HG02763 (cell line): ENCODE measurements at regions not wholly inside any gene's neighbourhood (a gene's known extent, or its start where the extent isn't known, plus 50 kb on each side); places are given as distances from the start of the nearest gene placed in this dataset.
"Not testable (repeated sequence)": the region's sequence is repeated elsewhere in the genome, so short reads cannot be mapped to it uniquely, and the experiment has no call there.

ENCODE experiments used
- ATAC-seq: cut with Tn5 transposase; IDR thresholded peaks from one replicate; pipeline ENCODE4 v1.9.1; 2021; ENCODE audit warnings: mild to moderate bottlenecking, moderate library complexity; ENCODE audit not compliant: unreplicated experiment

GRCh38 chr16:29261427-29262248 is 144.9 kb downstream of the NPIPB11 start:
- ATAC-seq = not testable (repeated sequence)

DNA sequence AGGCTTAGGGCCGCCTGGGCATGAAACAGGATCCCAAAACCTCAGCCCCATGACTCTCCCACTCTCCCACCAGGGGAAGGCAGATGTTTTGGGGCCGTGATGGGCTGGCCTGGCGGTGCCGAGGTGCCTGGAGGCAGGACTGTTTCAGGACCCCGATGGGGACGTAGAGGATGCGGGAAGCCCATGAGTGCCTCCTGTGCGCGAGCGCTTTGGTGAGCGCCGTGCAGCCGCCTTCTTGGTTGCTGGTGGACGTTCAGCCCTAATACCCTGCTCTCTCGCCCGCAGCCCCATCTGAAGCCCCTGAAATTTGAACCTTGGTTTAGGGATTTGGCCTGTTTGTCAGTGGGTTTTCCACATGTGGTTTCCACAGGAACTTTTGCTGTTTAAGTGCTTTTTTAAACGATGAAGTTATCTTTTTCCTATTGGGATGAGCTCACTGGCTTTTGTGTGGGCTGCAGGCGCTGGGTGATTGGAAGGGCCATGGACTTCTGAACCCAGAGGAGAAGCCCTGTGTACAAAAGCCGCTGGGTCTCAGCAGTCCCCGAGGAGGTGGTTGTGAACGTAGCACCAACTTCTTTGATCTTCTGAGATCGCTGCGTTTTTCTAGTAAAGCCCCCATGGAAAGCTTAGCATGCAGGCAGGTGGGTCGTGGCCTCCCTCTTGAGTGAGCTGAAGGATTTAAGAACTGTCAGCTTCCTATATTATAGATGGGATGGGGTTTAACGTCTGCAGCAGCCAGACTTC is 145.7 kb downstream of the NPIPB11 start:
- ATAC-seq = not testable (repeated sequence)

GRCh38 chr16:29259635-29260457 is 146.7 kb downstream of the NPIPB11 start:
- not testable (repeated sequence) for ATAC-seq

- ATAC-seq = not testable (repeated sequence)
These were observed 147.4 kb downstream of the NPIPB11 start for GRCh38 chr16:29258946-29259634.

DNA sequence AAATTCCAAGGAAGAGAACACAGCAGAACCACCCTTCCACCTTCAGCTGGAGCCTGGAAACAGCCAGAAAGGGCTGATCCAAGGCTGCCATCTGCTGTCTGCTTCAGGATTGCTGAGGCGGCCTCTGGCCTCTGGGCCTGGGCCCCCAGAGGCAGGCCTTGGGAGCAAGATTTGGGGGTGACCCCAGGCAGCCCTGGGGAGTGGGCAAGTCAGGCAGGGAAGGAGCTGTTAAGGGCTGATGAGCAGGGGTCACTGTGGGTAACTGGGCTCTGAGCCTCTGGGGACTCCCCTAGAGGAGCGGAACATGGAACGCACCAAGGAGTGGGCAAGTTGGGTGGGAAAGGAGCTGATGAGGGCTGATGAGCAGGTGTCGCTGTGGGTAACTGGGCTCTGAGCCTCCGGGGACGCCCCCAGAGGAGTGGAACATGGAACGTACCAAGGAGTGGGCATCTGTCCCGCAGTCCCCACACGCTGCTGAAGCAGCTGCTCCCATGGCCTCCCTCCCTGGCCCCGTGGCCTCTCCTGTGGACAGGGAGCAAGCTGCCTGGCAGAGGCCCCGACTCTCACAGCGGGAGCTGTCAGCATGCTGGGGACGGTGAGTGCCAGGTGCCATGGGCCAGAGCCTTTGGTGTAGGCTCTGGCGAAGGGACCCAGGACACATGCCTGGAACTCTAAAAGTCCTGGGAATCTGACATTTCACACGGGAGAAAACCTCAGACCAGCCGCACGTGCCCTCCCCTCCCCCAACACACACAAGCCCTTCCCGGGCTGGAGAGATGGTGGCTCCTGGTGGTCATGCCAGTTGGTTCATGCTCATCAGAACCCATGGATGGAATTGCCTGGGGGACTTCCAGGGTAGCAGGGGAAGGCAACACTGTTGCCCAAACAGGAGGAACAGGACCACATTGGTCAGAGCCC is 148.8 kb downstream of the NPIPB11 start:
- not testable (repeated sequence) for ATAC-seq

- ATAC-seq = no peak
These were observed 150.0 kb downstream of the NPIPB11 start for GRCh38 chr16:29256501-29256981.

DNA sequence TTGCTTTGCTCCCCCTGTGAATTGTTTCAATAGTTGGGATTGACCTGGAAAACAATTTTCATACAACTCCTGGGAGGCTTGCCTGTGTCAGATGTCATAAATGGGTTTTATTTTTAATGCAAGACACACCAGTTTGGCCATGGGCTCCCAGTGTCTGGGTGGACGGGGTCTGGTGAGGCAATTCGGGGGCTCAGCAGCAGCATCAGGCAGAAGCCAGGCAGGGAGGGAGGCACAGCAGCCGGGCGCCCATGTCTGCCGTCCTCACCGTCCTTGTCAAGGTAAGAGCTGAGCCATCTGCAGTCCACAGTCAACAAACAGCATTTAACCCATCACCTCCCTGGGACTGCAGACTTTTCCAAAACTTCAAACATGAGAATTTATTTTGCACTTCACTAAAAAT is 150.6 kb downstream of the NPIPB11 start:
- not testable (repeated sequence) for ATAC-seq

- ATAC-seq = not testable (repeated sequence)
These were observed 151.1 kb downstream of the NPIPB11 start for GRCh38 chr16:29255496-29255796.

- ATAC-seq = no peak
These were observed 151.6 kb downstream of the NPIPB11 start for GRCh38 chr16:29254676-29255495.

DNA sequence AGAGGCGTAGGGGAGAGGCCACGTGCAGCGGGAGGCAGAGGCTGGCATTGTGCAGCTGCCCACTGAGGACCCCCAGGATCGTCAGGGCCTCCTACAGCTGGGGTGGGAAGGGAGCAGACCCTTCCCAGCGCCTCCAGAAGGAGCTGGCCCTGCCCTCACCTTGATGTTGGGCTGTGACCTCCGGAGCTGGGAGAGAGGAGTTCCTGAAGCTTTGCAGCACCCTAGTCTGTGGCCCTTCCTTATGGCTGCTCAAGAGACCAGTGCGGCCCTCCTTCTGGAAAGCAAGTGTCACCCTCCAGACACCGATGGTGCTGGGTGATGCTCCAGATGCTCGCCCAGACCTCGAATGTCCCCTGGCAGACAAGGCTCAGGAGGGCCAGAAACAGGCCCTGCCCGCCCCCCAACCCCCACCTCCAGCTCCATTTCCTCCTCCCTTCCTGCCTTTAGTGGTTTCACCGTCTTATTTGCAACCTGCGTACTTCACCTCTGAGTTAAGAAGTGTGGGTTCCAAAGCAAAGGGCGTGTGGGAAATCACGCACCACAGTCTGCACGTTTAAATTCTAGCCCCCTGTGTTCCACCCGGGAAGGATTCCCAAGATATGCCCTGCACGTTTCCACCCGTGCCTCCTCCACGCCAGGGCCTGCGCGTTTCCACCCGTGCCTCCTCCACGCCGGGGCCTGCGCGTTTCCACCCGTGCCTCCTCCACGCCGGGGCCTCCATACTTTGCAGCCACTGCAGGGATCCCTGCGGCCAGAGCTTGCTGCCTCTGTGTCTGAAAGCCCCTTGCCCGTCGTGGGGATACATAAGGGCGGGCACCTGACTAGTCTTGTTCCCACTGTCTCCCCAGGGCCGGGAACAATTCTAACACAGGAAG is 152.6 kb downstream of the NPIPB11 start:
- not testable (repeated sequence) for ATAC-seq

DNA sequence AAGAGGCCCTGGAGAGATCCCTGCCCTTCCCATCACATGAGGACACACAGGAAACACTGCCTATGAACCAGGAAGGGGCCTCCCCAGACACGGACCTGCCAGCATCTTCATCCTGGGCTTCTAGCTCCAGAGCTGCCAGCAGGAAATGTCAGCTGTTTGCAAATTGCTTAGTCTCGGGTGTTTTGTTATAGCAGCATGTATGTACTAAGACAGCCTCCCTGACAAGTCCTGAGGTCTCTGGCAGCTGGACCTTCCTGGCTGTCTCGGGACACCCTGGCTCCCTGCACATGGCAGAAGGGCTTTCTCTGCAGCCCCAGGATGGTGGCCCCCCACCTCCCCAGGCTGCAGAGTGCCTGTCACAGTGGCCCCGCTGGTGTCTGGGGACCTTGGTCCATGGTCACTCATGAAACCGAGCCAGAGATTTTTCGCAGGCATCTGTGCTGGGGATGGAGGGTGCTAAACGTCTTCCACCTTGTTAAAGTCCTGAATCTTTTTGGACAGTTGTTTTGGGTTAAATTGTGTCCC is 153.4 kb downstream of the NPIPB11 start:
- ATAC-seq = not testable (repeated sequence)

- not testable (repeated sequence) for ATAC-seq
These were observed 154.2 kb downstream of the NPIPB11 start for GRCh38 chr16:29252311-29252710.

DNA sequence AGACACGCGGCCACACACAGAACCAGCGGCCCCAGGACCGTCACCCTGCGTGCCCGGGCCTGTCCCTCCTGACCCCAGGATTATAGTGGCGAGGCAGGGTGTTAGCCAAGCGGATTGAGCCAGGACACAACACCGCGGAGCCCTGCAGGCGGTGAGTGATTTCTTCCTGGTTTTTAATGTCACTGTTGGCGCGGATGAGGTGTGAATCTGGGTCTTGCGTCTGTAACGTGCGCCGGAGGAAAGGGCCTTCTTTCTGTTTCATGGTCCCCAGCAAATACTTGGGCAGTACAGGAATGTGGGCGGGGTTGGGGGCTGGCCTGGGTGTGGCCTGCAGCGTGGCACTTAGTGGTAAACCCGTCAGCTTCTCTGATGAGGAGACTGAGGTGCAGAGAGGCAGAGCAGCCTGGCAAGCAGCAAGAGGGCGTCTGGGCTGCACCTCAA is 154.9 kb downstream of the NPIPB11 start:
- ATAC-seq = not testable (repeated sequence)

GRCh38 chr16:29250923-29251434 is 155.5 kb downstream of the NPIPB11 start:
- not testable (repeated sequence) for ATAC-seq

GRCh38 chr16:29250469-29250868 is 156.0 kb downstream of the NPIPB11 start:
- ATAC-seq = not testable (repeated sequence)

- ATAC-seq = not testable (repeated sequence)
These were observed 157.6 kb downstream of the NPIPB11 start for GRCh38 chr16:29248940-29249318.

DNA sequence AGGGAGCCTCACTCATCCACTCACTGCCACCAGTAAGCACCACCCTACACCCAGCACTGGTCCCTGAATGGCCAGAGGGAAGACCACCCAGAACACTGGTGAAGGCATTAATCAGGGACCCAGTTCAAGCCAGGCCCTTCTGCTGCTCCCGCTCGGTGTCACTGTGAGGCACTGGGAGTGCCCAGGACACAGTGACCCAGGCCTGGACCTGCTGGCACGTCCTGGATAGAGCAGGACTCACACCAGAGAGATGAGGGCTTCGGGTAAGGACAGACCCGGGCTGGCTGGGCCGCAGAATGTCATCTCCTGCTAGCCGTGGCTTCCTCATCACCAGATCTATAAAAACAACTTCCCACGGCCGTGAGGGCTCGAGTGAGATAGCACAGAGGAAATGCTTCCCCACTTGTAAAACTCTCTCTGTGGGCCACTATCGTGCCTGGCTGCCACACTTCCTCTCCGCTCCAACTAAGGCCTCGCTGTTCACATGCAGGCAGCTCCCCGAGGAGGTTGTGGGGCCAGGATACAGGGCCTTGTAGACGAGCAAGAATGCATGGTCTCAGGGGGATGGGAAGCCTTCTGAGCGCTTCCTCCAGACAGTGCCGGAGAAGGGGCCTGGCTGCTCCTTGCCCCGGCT is 158.1 kb downstream of the NPIPB11 start:
- ATAC-seq = not testable (repeated sequence)
